Endothelial cell of umbilical vein (primary cell): ENCODE measurements at regions not wholly inside any gene's neighbourhood (a gene's known extent, or its start where the extent isn't known, plus 50 kb on each side); places are given as distances from the start of the nearest gene placed in this dataset.

Source experiments
- BruUV-seq: library from RNA; stranded (reverse); fragments of 400-500 nt; replicated peaks from 2 replicates; lab custom pipeline; 2021; lab: Mats Ljungman, UMichigan
- CTCF ChIA-PET: fragments of 300-600, 350-600 bp; sonication (Branson Sonifier 250); formaldehyde crosslinking; loops from one replicate; lab custom pipeline; 2021; ENCODE audit warnings: antibody characterized with exemption, inconsistent platforms; lab: Charles Lee
- POLR2A ChIA-PET: fragments of 300-600, 350-600 bp; sonication (Branson Sonifier 250); formaldehyde crosslinking; loops from one replicate; lab custom pipeline; 2021; ENCODE audit warnings: antibody characterized with exemption, inconsistent platforms; lab: Charles Lee
- DNase-seq: peaks from one replicate; pipeline ENCODE4 v3.0.0-alpha.2; 2011; ENCODE audit warnings: low read depth, low spot score
- FAIRE-seq: peaks from 2 replicates; lab custom pipeline; 2011; peaks lifted over from hg19 to GRCh38; lab: Jason Lieb, UNC
- H2AFZ ChIP-seq: 2 replicates; pipeline ENCODE4 v1.6.0; 2012; ENCODE audit warnings: low read depth, low read length, control low read depth, inconsistent platforms
- H3K27ac ChIP-seq: 2 replicates; pipeline ENCODE4 v1.5.1; 2011; ENCODE audit warnings: low read depth, mild to moderate bottlenecking, control low read depth, low read length, moderate library complexity; ENCODE audit not compliant: insufficient read depth
- H3K27me3 ChIP-seq, 2 experiments: 2 replicates each; pipeline versions ENCODE4 v1.6.0 to v1.6.1; 2011; ENCODE audit warnings: low read length in 2 of 2, mixed read lengths in 1 of 2; ENCODE audit not compliant: control insufficient read depth in 2 of 2, insufficient read depth in 2 of 2
- H3K36me3 ChIP-seq, 2 experiments: 2 replicates in 1 of 2; 3 replicates in 1 of 2; pipeline ENCODE4 v1.5.1; 2011; ENCODE audit warnings: low read length in 2 of 2, mild to moderate bottlenecking in 1 of 2, moderate library complexity in 1 of 2; ENCODE audit not compliant: control insufficient read depth in 2 of 2, insufficient read depth in 2 of 2; ENCODE audit errors: extremely low read depth in 1 of 2
- H3K4me1 ChIP-seq: 3 replicates; pipeline ENCODE4 v1.5.1; 2011; ENCODE audit warnings: mild to moderate bottlenecking, low read length; ENCODE audit not compliant: control insufficient read depth, insufficient read depth; ENCODE audit errors: extremely low read depth
- H3K4me2 ChIP-seq: 2 replicates; pipeline ENCODE4 v1.6.1; 2011; ENCODE audit warnings: low read length, control low read depth, mixed read lengths; ENCODE audit not compliant: insufficient read depth
- H3K4me3 ChIP-seq, 3 experiments: fragments of 200-600 bp in 1 of 3; sonication (generic), shearing (Covaris generic) in 1 of 3; replicated peaks in 1 of 3; 2 replicates each; pipeline ENCODE4 v1.5.1; 2011 to 2016; ENCODE audit warnings: control low read depth in 3 of 3, low read length in 3 of 3, mild to moderate bottlenecking in 2 of 3, inconsistent platforms in 1 of 3, low read depth in 1 of 3, moderate library complexity in 1 of 3; ENCODE audit not compliant: insufficient read depth in 1 of 3
- H3K79me2 ChIP-seq: 2 replicates; pipeline ENCODE4 v1.6.0; 2012; ENCODE audit warnings: low read length, inconsistent platforms; ENCODE audit not compliant: control insufficient read depth, insufficient read depth
- H3K9ac ChIP-seq: replicated peaks from 2 replicates; pipeline ENCODE3; 2011; ENCODE audit warnings: low read length, control low read depth; ENCODE audit not compliant: insufficient read depth; ENCODE audit errors: extremely low read depth
- H3K9me1 ChIP-seq: replicated peaks from 3 replicates; pipeline ENCODE4 v1.6.0; 2011; ENCODE audit warnings: mild to moderate bottlenecking, low read length; ENCODE audit not compliant: control insufficient read depth, insufficient read depth; ENCODE audit errors: extremely low read depth
- H3K9me3 ChIP-seq: replicated peaks from 2 replicates; pipeline ENCODE4 v1.5.1; 2012; ENCODE audit warnings: low read length, inconsistent platforms; ENCODE audit not compliant: control insufficient read depth, insufficient read depth
- H4K20me1 ChIP-seq: replicated peaks from 2 replicates; pipeline ENCODE3; 2011; ENCODE audit warnings: mild to moderate bottlenecking, low read length; ENCODE audit not compliant: control insufficient read depth, insufficient read depth; ENCODE audit errors: extremely low read depth
- CTCF ChIP-seq, 2 donors: IDR thresholded peaks; 1 replicate in 1 of 2; 2 replicates in 1 of 2; pipeline ENCODE4 v1.5.1; 2011; ENCODE audit warnings: low read length in 2 of 2, mild to moderate bottlenecking in 2 of 2, moderate library complexity in 2 of 2, control low read depth in 1 of 2, inconsistent platforms in 1 of 2, low read depth in 1 of 2; ENCODE audit not compliant: insufficient read depth in 1 of 2; ENCODE audit errors: extremely low read depth in 1 of 2
- EZH2 ChIP-seq: IDR thresholded peaks from 2 replicates; pipeline ENCODE4 v1.6.1; 2012; ENCODE audit warnings: borderline replicate concordance, low read depth, mild to moderate bottlenecking, moderate library complexity, low read length, inconsistent platforms; ENCODE audit not compliant: severe bottlenecking
- FOS ChIP-seq: IDR thresholded peaks from 2 replicates; pipeline ENCODE4 v1.6.1; 2011; ENCODE audit warnings: mild to moderate bottlenecking, low read length, moderate library complexity, borderline replicate concordance; ENCODE audit not compliant: insufficient read depth
- MAX ChIP-seq: IDR thresholded peaks from 2 replicates; pipeline ENCODE4 v1.6.1; 2011; ENCODE audit not compliant: insufficient read depth, insufficient read length
- MYC ChIP-seq: IDR thresholded peaks from one replicate; pipeline ENCODE4 v1.6.1; 2011; ENCODE audit warnings: mild to moderate bottlenecking, low read depth, low read length
- POLR2A ChIP-seq: IDR thresholded peaks from 2 replicates; pipeline ENCODE4 v1.6.1; 2012; ENCODE audit warnings: low read depth, mild to moderate bottlenecking, control low read depth, low read length
- POLR2AphosphoS5 ChIP-seq: IDR thresholded peaks from 2 replicates; pipeline ENCODE4 v1.6.1; 2012; ENCODE audit warnings: low read depth, mild to moderate bottlenecking, control low read depth, low read length, moderate library complexity; ENCODE audit not compliant: insufficient read depth
- dilution Hi-C: fragments of 300-500 bp; cut with MboI; formaldehyde crosslinking; loops from one replicate; pipeline ENCODE4 v1.15.0; 2019; ENCODE audit warnings: low sequenced_read_pairs; ENCODE audit not compliant: extremely low pct_ligation_motif_present
- intact Hi-C: fragments of 100-400 bp; cut with micrococcal nuclease; formaldehyde crosslinking; loops from one replicate; pipeline ENCODE4 v1.10.0; 2022

- CTCF ChIA-PET = no interaction called here
- no peaks in the 10 kb centered on the region for H3K4me1 ChIP-seq
- intact Hi-C loops = no loop called here
These were observed 245.0 kb upstream of the SORCS1 start for GRCh38 chr10:107409522-107409921.

More at GRCh38 chr10:107409522-107409921, 245.0 kb upstream of the SORCS1 start:
- Histone ChIP-seq H3K27ac (no peak overlapping the region), H3K4me2 (no peak overlapping the region), H3K79me2 (no peaks in the 10 kb centered on the region), H3K9me3 (peaks cover 4% of the 10 kb centered on the region), H3K9me1 (no peaks in the 10 kb centered on the region), H3K36me3 (no peaks in the 10 kb centered on the region), H2AFZ (no peak overlapping the region), H3K4me3 (no peak overlapping the region), H4K20me1 (no peaks in the 10 kb centered on the region), H3K9ac (no peak overlapping the region), H3K27me3 (no peaks in the 10 kb centered on the region)
- POLR2A ChIA-PET = no interaction called here
- TF ChIP-seq EZH2 (no peak), MYC (no peak), MAX (no peak), FOS (no peak), POLR2A (no peak), POLR2AphosphoS5 (no peak), CTCF (IDR thresholded peaks at IDR 0.05; ENCODE audit: extremely low read depth in 1 of 2, insufficient read depth in 1 of 2, low read depth in 1 of 2, low read length in 2 of 2) (no peak)
- DNase-seq = no peak
- no peak for FAIRE-seq
- dilution Hi-C loops = no loop called here
- no TSS peak for BruUV-seq
